DOHH2 (cell line): ENCODE measurements at regions not wholly inside any gene's neighbourhood (a gene's known extent, or its start where the extent isn't known, plus 50 kb on each side); places are given as distances from the start of the nearest gene placed in this dataset.

Experiments used
- CTCF ChIP-seq: fragments of 200-600 bp; sonication (generic); IDR thresholded peaks from one replicate; pipeline ENCODE4 v1.5.1; 2014; ENCODE audit warnings: antibody characterized with exemption, mild to moderate bottlenecking, low read depth, low read length; ENCODE audit not compliant: poor library complexity, severe bottlenecking
- EZH2phosphoT487 ChIP-seq: fragments of 200-600 bp; sonication (generic); IDR thresholded peaks from 2 replicates; pipeline ENCODE4 v1.6.1; 2017; ENCODE audit warnings: borderline replicate concordance, mild to moderate bottlenecking, antibody characterized with exemption, low read length, moderate library complexity, mixed read lengths

GRCh38 chr20:60583741-60584140, 625.5 kb downstream of the CDH26 start:
- TF ChIP-seq CTCF: no peak
- no peak for TF ChIP-seq EZH2phosphoT487
